OCI-LY7 (cell line): ENCODE measurements at regions not wholly inside any gene's neighbourhood (a gene's known extent, or its start where the extent isn't known, plus 50 kb on each side); places are given as distances from the start of the nearest gene placed in this dataset.
"Not testable (repeated sequence)": the region's sequence is repeated elsewhere in the genome, so short reads cannot be mapped to it uniquely, and the experiment has no call there.

Experiments used
- BruUV-seq: library from RNA; stranded (reverse); fragments of 400-500 nt; replicated peaks from 2 replicates; lab custom pipeline; 2021; lab: Mats Ljungman, UMichigan
- CTCF ChIA-PET: fragments of 300-600 bp; sonication (Branson Sonifier 250); formaldehyde crosslinking; loops from one replicate; lab custom pipeline; 2022; ENCODE audit warnings: antibody characterized with exemption; ENCODE audit not compliant: unreplicated experiment; lab: Charles Lee
- POLR2A ChIA-PET: fragments of 300-600 bp; sonication (Branson Sonifier 250); formaldehyde crosslinking; loops from one replicate; lab custom pipeline; 2022; ENCODE audit warnings: antibody characterized with exemption; lab: Charles Lee
- DNase-seq: peaks from one replicate; pipeline ENCODE4 v3.0.0-alpha.2; 2015; ENCODE audit warnings: low spot score
- H2AFZ ChIP-seq: fragments of 200-600 bp; sonication (generic), shearing (Covaris generic); 2 replicates; pipeline ENCODE4 v1.6.1; 2014; ENCODE audit warnings: mild to moderate bottlenecking, antibody characterized with exemption, low read length, moderate library complexity
- H3K27ac ChIP-seq: fragments of 200-600 bp; sonication (generic); 2 replicates; pipeline ENCODE4 v1.5.1; 2014; ENCODE audit warnings: mixed run types, low read depth, mild to moderate bottlenecking, moderate library complexity, low read length, inconsistent platforms; ENCODE audit not compliant: poor library complexity, severe bottlenecking
- H3K36me3 ChIP-seq: fragments of 200-600 bp; sonication (generic); 2 replicates; pipeline ENCODE4 v1.6.1; 2014; ENCODE audit warnings: mild to moderate bottlenecking, antibody characterized with exemption, low read length, moderate library complexity, mixed read lengths; ENCODE audit not compliant: insufficient read depth
- H3K4me1 ChIP-seq: fragments of 200-600 bp; sonication (generic); 2 replicates; pipeline ENCODE4 v1.5.1; 2014; ENCODE audit warnings: mild to moderate bottlenecking, low read length; ENCODE audit not compliant: insufficient read depth, poor library complexity, severe bottlenecking
- H3K4me2 ChIP-seq: fragments of 200-600 bp; sonication (generic); 2 replicates; pipeline ENCODE4 v1.6.1; 2014; ENCODE audit warnings: mild to moderate bottlenecking, low read length
- H3K4me3 ChIP-seq: fragments of 200-600 bp; sonication (generic); 2 replicates; pipeline ENCODE4 v1.5.1; 2014; ENCODE audit warnings: mild to moderate bottlenecking, low read depth, low read length; ENCODE audit not compliant: poor library complexity, severe bottlenecking
- H3K79me2 ChIP-seq: fragments of 200-600 bp; sonication (generic); 2 replicates; pipeline ENCODE4 v1.6.1; 2016; ENCODE audit warnings: low read depth, mild to moderate bottlenecking, low read length, moderate library complexity, mixed read lengths; ENCODE audit not compliant: insufficient read depth
- H3K9me2 ChIP-seq: fragments of 200-600 bp; sonication (generic); 2 replicates; pipeline ENCODE4 v1.6.1; 2016; ENCODE audit warnings: mild to moderate bottlenecking, low read length, mixed read lengths; ENCODE audit not compliant: insufficient read depth
- H3K9me3 ChIP-seq: fragments of 200-600 bp; sonication (generic); 2 replicates; pipeline ENCODE4 v1.6.1; 2014; ENCODE audit warnings: mild to moderate bottlenecking, mixed run types, low read length, mixed read lengths
- H4K20me1 ChIP-seq: fragments of 200-600 bp; sonication (generic); 2 replicates; pipeline ENCODE4 v1.6.1; 2014; ENCODE audit warnings: mild to moderate bottlenecking, antibody characterized with exemption, low read length, moderate library complexity, mixed read lengths; ENCODE audit not compliant: insufficient read depth
- CTCF ChIP-seq: fragments of 200-600 bp; sonication (generic); conservative IDR thresholded peaks from 2 replicates; pipeline ENCODE4 v1.5.1; 2014; ENCODE audit warnings: mild to moderate bottlenecking, antibody characterized with exemption, low read length, moderate library complexity, mixed read lengths
- EZH2phosphoT487 ChIP-seq: fragments of 200-600 bp; sonication (generic); IDR thresholded peaks from 2 replicates; pipeline ENCODE4 v1.6.1; 2018; ENCODE audit warnings: low read depth, borderline replicate concordance, mild to moderate bottlenecking, mixed run types, antibody characterized with exemption, low read length, moderate library complexity, mixed read lengths
- intact Hi-C: fragments of 100-400 bp; cut with micrococcal nuclease; formaldehyde crosslinking; loops from one replicate; pipeline ENCODE4 v1.10.0; 2022; ENCODE audit not compliant: unreplicated experiment

DNA sequence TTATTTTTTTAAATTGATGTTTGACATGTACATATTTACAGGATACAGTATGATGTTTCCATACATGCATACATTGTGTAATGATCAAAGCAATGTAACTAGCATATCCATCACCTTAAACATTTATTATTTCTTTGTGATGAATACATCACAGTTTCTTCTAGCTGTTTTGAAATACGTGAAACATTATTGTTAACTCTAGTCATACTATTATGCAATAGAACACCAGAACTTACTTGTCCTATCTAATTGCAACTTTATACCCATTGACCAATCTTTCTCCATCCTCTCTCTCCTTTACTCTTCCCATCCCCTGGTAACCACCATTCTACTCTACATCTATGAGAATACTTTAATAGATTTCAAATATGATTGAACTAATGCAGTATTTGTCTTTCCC is 1942.7 kb downstream of the PCDH9 start:
- no peaks in the 10 kb centered on the region for H3K79me2 ChIP-seq
- intact Hi-C loops, result no loop called here
- no peak overlapping the region for H2AFZ ChIP-seq
- no peak for DNase-seq
- no TSS peak for BruUV-seq
- H3K36me3 ChIP-seq, result no peaks in the 10 kb centered on the region
- POLR2A ChIA-PET, result interaction anchor here (0.6 kb wide), 1 partner anchor 60 kb away, joined by 3 read pairs; no protein-coding TSS in a partner anchor
- CTCF ChIA-PET, result no interaction called here
- H3K9me2 ChIP-seq, result no peaks in the 10 kb centered on the region
- H3K9me3 ChIP-seq, result no peaks in the 10 kb centered on the region
- H3K4me1 ChIP-seq, result no peaks in the 10 kb centered on the region
- no peak for TF ChIP-seq EZH2phosphoT487
- TF ChIP-seq CTCF, result no peak
- no peak overlapping the region for H3K4me3 ChIP-seq
- H3K27ac ChIP-seq, result no peak overlapping the region
- no peak overlapping the region for H3K4me2 ChIP-seq
- no peaks in the 10 kb centered on the region for H4K20me1 ChIP-seq

DNA sequence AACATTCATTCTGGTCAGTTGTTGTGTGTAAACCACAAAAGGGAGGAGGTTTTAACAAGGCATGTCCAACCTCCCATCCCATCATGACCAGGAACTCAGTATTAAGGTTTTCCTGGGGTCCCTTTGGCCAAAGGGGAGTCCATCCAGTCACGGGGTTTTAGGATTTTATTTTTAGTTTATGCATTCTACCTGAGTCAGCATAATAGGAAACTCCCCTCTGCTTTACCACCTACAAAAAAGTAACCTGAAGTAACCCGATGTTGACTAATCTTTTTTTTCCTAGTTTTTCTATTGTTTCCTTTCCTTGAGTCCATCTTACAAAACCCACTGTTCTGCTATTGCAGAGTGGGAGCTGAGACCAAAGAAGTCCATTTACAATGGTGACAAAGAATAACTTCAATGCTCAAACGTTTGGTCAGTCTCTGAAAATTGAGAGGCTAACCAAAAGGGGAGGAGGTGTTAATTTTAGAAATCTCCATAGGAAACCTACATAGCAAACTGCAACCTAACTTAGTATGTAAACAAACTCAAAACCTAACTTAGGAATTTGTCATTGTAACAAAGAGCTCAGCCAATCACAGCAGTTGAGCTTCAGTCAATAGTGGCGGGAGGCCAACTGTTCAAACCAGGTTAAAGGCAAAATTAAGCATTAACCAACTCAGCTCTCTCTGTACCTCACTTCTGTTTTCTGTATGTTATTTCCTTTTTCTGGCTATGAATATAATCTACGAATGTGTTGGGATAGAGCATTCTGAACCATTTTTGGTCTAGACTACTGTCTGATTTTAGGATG is 1954.1 kb downstream of the PCDH9 start:
- no peak overlapping the region for H3K27ac ChIP-seq
- no peak overlapping the region for H3K4me2 ChIP-seq
- ChIA-PET POLR2A (no interaction called here), CTCF (no interaction called here)
- H2AFZ ChIP-seq, result no peak overlapping the region
- no peaks in the 10 kb centered on the region for H4K20me1 ChIP-seq
- no peaks in the 10 kb centered on the region for H3K9me2 ChIP-seq
- no peaks in the 10 kb centered on the region for H3K36me3 ChIP-seq
- no peak overlapping the region for H3K4me3 ChIP-seq
- intact Hi-C loops, result no loop called here
- TF ChIP-seq EZH2phosphoT487, result no peak
- no peak for TF ChIP-seq CTCF
- BruUV-seq, result no TSS peak
- H3K79me2 ChIP-seq, result no peaks in the 10 kb centered on the region
- no peak for DNase-seq
- no peaks in the 10 kb centered on the region for H3K9me3 ChIP-seq
- H3K4me1 ChIP-seq, result no peaks in the 10 kb centered on the region

DNA sequence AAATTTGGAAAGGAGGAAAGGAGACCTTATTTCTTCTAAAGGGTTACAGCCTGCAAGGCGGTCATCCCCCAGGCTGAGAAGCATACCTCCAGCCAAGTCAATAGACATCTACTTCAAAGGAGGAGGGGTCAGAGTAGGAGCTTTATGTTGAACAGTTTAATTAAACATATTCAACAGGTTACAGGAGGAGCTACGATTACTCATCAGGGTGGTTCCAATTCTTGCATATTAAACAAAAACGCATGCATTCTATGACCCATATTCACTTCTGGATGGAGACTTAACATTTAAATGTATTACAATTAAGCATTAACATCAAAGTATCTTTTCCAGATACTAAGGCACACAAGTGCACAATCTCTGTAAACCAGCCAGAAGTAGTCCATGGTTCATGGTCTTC is 1955.0 kb downstream of the PCDH9 start:
- intact Hi-C loops, result no loop called here
- CTCF ChIA-PET, result no interaction called here
- no peaks in the 10 kb centered on the region for H3K79me2 ChIP-seq
- no peaks in the 10 kb centered on the region for H4K20me1 ChIP-seq
- no peaks in the 10 kb centered on the region for H3K4me1 ChIP-seq
- no peak overlapping the region for H3K27ac ChIP-seq
- POLR2A ChIA-PET, result no interaction called here
- no peak overlapping the region for H3K4me3 ChIP-seq
- no peaks in the 10 kb centered on the region for H3K9me3 ChIP-seq
- no peak overlapping the region for H2AFZ ChIP-seq
- TF ChIP-seq EZH2phosphoT487 (no peak), CTCF (no peak)
- H3K4me2 ChIP-seq, result no peak overlapping the region
- H3K36me3 ChIP-seq, result no peaks in the 10 kb centered on the region
- no peak for DNase-seq
- H3K9me2 ChIP-seq, result no peaks in the 10 kb centered on the region
- BruUV-seq, result no TSS peak

DNA sequence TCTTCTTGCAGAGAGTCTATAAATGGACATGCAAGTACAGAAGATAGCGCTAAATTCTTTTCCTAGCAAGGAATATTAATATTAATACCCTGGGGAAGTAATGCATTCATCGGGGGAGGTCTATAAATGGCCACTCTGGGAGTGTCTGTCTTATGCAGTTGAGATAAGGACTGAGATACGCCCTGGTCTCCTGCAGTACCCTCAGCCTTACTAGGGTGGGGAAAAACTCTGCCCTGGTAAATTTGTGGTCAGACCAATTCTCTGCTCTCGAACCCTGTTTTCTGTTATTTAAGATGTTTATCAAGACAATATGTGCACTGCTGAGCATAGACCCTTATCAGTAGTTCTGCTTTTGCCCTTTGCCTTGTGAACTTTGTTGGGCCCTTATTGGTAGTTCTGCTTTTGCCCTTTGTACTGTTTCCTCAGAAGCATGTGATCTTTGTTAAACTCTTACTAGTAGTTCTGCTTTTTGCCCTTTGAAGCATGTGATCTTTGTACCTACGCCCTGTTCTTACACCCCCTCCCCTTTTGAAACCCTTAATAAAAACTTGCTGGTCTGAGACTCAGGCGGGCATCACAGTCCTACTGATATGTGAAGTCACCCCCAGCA is 1956.2 kb downstream of the PCDH9 start:
- BruUV-seq, intact Hi-C loops, POLR2A ChIA-PET, H3K27ac ChIP-seq, H3K4me2 ChIP-seq, CTCF ChIA-PET, H3K36me3 ChIP-seq, H3K9me3 ChIP-seq, H3K4me1 ChIP-seq, H3K4me3 ChIP-seq, H3K79me2 ChIP-seq, DNase-seq, H3K9me2 ChIP-seq, H2AFZ ChIP-seq, H4K20me1 ChIP-seq: not testable (repeated sequence)
